CD14-positive monocyte (primary cell): ENCODE measurements at regions not wholly inside any gene's neighbourhood (a gene's known extent, or its start where the extent isn't known, plus 50 kb on each side); places are given as distances from the start of the nearest gene placed in this dataset.

ENCODE experiments used
- DNase-seq, 3 donors: peaks; one replicate each; pipeline ENCODE4 v3.0.0-alpha.2; 2011 to 2022
- H2AFZ ChIP-seq: 2 replicates; pipeline ENCODE4 v1.6.0; 2012; ENCODE audit warnings: mild to moderate bottlenecking, low read depth, low read length, inconsistent platforms; ENCODE audit not compliant: insufficient read depth, poor library complexity, severe bottlenecking
- H3K27ac ChIP-seq, 2 donors: 1 replicate in 1 of 2; 2 replicates in 1 of 2; pipeline ENCODE4 v1.5.1; 2012 to 2013; ENCODE audit warnings: low read length in 2 of 2, control low read depth in 1 of 2, inconsistent platforms in 1 of 2, low read depth in 1 of 2, mild to moderate bottlenecking in 1 of 2
- H3K27me3 ChIP-seq, 2 donors: one replicate each; pipeline versions ENCODE4 v1.6.0 to v1.6.1; 2011 to 2013; ENCODE audit warnings: low read length in 2 of 2; ENCODE audit not compliant: control insufficient read depth in 2 of 2, insufficient read depth in 2 of 2
- H3K36me3 ChIP-seq, 2 donors: replicated peaks in 1 of 2; 1 replicate in 1 of 2; 2 replicates in 1 of 2; pipeline versions ENCODE4 v1.5.1 to v1.6.1; 2012 to 2013; ENCODE audit warnings: low read length in 2 of 2, control low read depth in 1 of 2, inconsistent platforms in 1 of 2, mild to moderate bottlenecking in 1 of 2; ENCODE audit not compliant: insufficient read depth in 2 of 2, control insufficient read depth in 1 of 2
- H3K4me1 ChIP-seq, 2 donors: 1 replicate in 1 of 2; 2 replicates in 1 of 2; pipeline versions ENCODE4 v1.5.1 to v1.6.1; 2012 to 2013; ENCODE audit warnings: low read length in 2 of 2, control low read depth in 1 of 2, inconsistent platforms in 1 of 2, mild to moderate bottlenecking in 1 of 2, moderate library complexity in 1 of 2; ENCODE audit not compliant: insufficient read depth in 2 of 2, control insufficient read depth in 1 of 2
- H3K4me2 ChIP-seq: replicated peaks from 2 replicates; pipeline ENCODE3; 2012; ENCODE audit warnings: low read length, moderate library complexity, mild to moderate bottlenecking; ENCODE audit not compliant: poor library complexity, severe bottlenecking; ENCODE audit errors: extremely low read depth
- H3K4me3 ChIP-seq, 3 experiments: fragments of 200-600 bp in 1 of 3; sonication (generic) in 1 of 3; replicated peaks in 1 of 3; 1 replicate in 2 of 3; 2 replicates in 1 of 3; pipeline ENCODE4 v1.5.1; 2011 to 2013; ENCODE audit warnings: low read length in 3 of 3, mild to moderate bottlenecking in 3 of 3, control low read depth in 2 of 3, low read depth in 2 of 3, inconsistent platforms in 1 of 3, moderate library complexity in 1 of 3
- H3K79me2 ChIP-seq: 2 replicates; pipeline ENCODE4 v1.6.0; 2012; ENCODE audit warnings: mild to moderate bottlenecking, control low read depth, inconsistent platforms, low read length, moderate library complexity; ENCODE audit not compliant: insufficient read depth
- H3K9ac ChIP-seq: 2 replicates; pipeline ENCODE4 v1.6.0; 2017; ENCODE audit warnings: low read length, mild to moderate bottlenecking; ENCODE audit not compliant: insufficient read depth, poor library complexity, severe bottlenecking
- H3K9me3 ChIP-seq, 2 donors: replicated peaks in 1 of 2; 1 replicate in 1 of 2; 2 replicates in 1 of 2; pipeline versions ENCODE4 v1.5.1 to v1.6.1; 2012 to 2013; ENCODE audit warnings: low read length in 2 of 2, control low read depth in 1 of 2; ENCODE audit not compliant: control insufficient read depth in 1 of 2, insufficient read depth in 1 of 2
- H4K20me1 ChIP-seq: 2 replicates; pipeline ENCODE4 v1.6.0; 2012; ENCODE audit warnings: mild to moderate bottlenecking, low read length, control low read depth, moderate library complexity; ENCODE audit not compliant: insufficient read depth
- H3K27ac Mint-ChIP-seq, 7 donors: one replicate each; pipeline ENCODE4 v1.8.0; 2020; ENCODE audit warnings: mild to moderate bottlenecking in 7 of 7, mixed read lengths in 7 of 7, moderate library complexity in 6 of 7, inconsistent platforms in 2 of 7
- H3K27me3 Mint-ChIP-seq, 3 donors: one replicate each; pipeline ENCODE4 v1.8.0; 2021 to 2022; ENCODE audit warnings: low read depth in 3 of 3, mild to moderate bottlenecking in 3 of 3, mixed read lengths in 3 of 3, moderate library complexity in 3 of 3, inconsistent platforms in 1 of 3
- H3K36me3 Mint-ChIP-seq, 2 donors: one replicate each; pipeline ENCODE4 v1.8.0; 2020; ENCODE audit warnings: mixed read lengths in 2 of 2, inconsistent platforms in 1 of 2, mild to moderate bottlenecking in 1 of 2
- H3K4me1 Mint-ChIP-seq: one replicate; pipeline ENCODE4 v1.8.0; 2020; ENCODE audit warnings: mild to moderate bottlenecking, mixed read lengths
- H3K4me3 Mint-ChIP-seq, 2 donors: one replicate each; pipeline ENCODE4 v1.8.0; 2020; ENCODE audit warnings: mild to moderate bottlenecking in 2 of 2, mixed read lengths in 2 of 2, moderate library complexity in 1 of 2
- H3K9me3 Mint-ChIP-seq, 7 donors: one replicate each; pipeline ENCODE4 v1.8.0; 2020 to 2022; ENCODE audit warnings: mixed read lengths in 7 of 7, mild to moderate bottlenecking in 6 of 7, moderate library complexity in 6 of 7, inconsistent platforms in 2 of 7
- WGBS: methylation state at CpG from one replicate; pipeline ENCODE4 v1.1.5; 2013; ENCODE audit warnings: missing lambda C conversion rate; ENCODE audit not compliant: insufficient coverage; 5-methylcytosine and 5-hydroxymethylcytosine counted together
- intact Hi-C, 2 donors: fragments of 100-400 bp; cut with micrococcal nuclease; formaldehyde crosslinking; loops; one replicate each; pipeline versions ENCODE4 v1.15.0 to v1.15.1; 2023
- TF ChIP-seq, protein P1 (sequence below): fragments of 200-600 bp; IDR thresholded peaks from one replicate; pipeline ENCODE4 v1.8.0; 2022; ENCODE audit warnings: antibody characterized with exemption, mild to moderate bottlenecking

DNA sequence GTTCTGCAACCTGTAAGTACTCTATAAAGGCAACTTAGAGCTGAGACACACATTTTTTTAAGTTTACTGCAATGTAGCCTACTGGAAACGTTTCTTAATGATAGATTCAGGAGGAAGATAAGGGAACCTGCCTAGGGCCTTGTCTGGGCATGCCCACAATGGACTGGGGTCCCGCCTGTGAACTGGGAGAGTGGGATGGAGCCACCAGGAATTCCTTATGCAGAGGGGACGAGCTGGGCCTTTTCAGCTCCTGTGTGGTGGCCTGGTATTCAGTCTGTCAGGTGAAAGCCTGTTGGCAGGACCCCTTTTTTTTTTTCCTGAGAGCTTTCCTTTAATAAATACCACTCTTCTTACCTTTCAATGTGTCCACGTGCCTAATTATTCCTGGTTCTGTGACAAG, 384.4 kb upstream of the ZWINT start:
- H3K36me3 Mint-ChIP-seq, result no peaks in the 10 kb centered on the region
- no peak for DNase-seq
- Histone ChIP-seq H3K9me3 (peaks cover 2 to 8% of the 10 kb centered on the region in 2 donors), H2AFZ (no peak overlapping the region), H3K4me1 (no peaks in the 10 kb centered on the region), H3K79me2 (no peaks in the 10 kb centered on the region), H3K27ac (no peak overlapping the region), H3K36me3 (no peaks in the 10 kb centered on the region), H3K4me2 (no peak overlapping the region), H3K27me3 (no peaks in the 10 kb centered on the region), H3K9ac (no peak overlapping the region), H4K20me1 (no peaks in the 10 kb centered on the region), H3K4me3 (no peak overlapping the region)
- 50% methylated on average over 2 of the region's 4 CpGs for WGBS
- no peaks in the 10 kb centered on the region for H3K4me1 Mint-ChIP-seq
- H3K9me3 Mint-ChIP-seq, result peaks cover 0 to 5% (median 2%) of the 10 kb centered on the region in 7 donors
- TF ChIP-seq, protein P1, sequence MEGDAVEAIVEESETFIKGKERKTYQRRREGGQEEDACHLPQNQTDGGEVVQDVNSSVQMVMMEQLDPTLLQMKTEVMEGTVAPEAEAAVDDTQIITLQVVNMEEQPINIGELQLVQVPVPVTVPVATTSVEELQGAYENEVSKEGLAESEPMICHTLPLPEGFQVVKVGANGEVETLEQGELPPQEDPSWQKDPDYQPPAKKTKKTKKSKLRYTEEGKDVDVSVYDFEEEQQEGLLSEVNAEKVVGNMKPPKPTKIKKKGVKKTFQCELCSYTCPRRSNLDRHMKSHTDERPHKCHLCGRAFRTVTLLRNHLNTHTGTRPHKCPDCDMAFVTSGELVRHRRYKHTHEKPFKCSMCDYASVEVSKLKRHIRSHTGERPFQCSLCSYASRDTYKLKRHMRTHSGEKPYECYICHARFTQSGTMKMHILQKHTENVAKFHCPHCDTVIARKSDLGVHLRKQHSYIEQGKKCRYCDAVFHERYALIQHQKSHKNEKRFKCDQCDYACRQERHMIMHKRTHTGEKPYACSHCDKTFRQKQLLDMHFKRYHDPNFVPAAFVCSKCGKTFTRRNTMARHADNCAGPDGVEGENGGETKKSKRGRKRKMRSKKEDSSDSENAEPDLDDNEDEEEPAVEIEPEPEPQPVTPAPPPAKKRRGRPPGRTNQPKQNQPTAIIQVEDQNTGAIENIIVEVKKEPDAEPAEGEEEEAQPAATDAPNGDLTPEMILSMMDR, result no peak
- no peak overlapping the region for H3K27ac Mint-ChIP-seq
- H3K4me3 Mint-ChIP-seq, result no peak overlapping the region
- no peaks in the 10 kb centered on the region for H3K27me3 Mint-ChIP-seq
- intact Hi-C loops, result no loop called here

DNA sequence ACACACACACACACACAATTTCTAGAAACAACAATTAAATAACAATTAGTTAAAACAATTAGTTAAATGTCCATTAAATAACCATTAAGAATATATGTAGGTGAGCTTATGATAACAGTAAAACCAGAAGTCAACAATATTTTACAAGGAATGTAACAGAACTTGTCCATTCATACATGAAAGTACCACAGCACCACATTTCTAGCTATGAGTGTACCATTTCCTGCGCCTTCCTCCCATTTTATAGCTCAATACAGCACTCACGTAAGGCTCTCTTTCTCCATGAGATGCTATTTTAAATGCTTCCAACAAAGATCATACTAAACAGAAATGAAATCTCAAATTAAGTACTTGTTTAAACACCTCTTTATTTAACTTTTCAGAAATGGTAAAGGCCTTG, 367.3 kb upstream of the ZWINT start:
- no peak overlapping the region for H3K27ac Mint-ChIP-seq
- TF ChIP-seq, protein P1, result no peak
- H3K9me3 ChIP-seq, result peaks cover 6 to 9% of the 10 kb centered on the region in 2 donors

More for the DNA sequence above, 367.3 kb upstream of the ZWINT start:
- 82% methylated on average over 2 of the region's 2 CpGs for WGBS
- Histone ChIP-seq H3K4me2 (no peak overlapping the region), H3K4me1 (no peaks in the 10 kb centered on the region), H3K27ac (no peak overlapping the region), H3K27me3 (no peaks in the 10 kb centered on the region), H2AFZ (no peak overlapping the region), H3K79me2 (no peaks in the 10 kb centered on the region), H4K20me1 (no peaks in the 10 kb centered on the region), H3K36me3 (no peaks in the 10 kb centered on the region), H3K4me3 (no peak overlapping the region), H3K9ac (no peak overlapping the region)
- intact Hi-C loops, result no loop called here
- Mint-ChIP-seq H3K4me1 (no peaks in the 10 kb centered on the region), H3K4me3 (no peak overlapping the region), H3K27me3 (peaks cover 0 to 1% (median 0%) of the 10 kb centered on the region in 3 donors), H3K36me3 (no peaks in the 10 kb centered on the region), H3K9me3 (peaks cover 0 to 9% (median 3%) of the 10 kb centered on the region in 7 donors)
- no peak for DNase-seq
